SU-DHL-6 (cell line): ENCODE measurements at regions not wholly inside any gene's neighbourhood (a gene's known extent, or its start where the extent isn't known, plus 50 kb on each side); places are given as distances from the start of the nearest gene placed in this dataset.

Experiments used
- H2AFZ ChIP-seq: fragments of 200-600 bp; sonication (generic); 2 replicates; pipeline ENCODE4 v1.6.1; 2014; ENCODE audit warnings: low read depth, mild to moderate bottlenecking, moderate library complexity, mixed read lengths, antibody characterized with exemption, low read length; ENCODE audit not compliant: severe bottlenecking
- H3F3A ChIP-seq: fragments of 200-600 bp; shearing (Covaris generic); 2 replicates; pipeline ENCODE4 v1.6.0; 2016; ENCODE audit warnings: antibody characterized with exemption, mild to moderate bottlenecking; ENCODE audit not compliant: insufficient read depth
- H3K27ac ChIP-seq: fragments of 200-600 bp; sonication (generic); 2 replicates; pipeline ENCODE4 v1.5.1; 2016; ENCODE audit warnings: low read depth, mild to moderate bottlenecking, low read length, moderate library complexity, mixed read lengths
- H3K27me3 ChIP-seq: fragments of 200-600 bp; sonication (generic), shearing (Covaris generic); 2 replicates; pipeline ENCODE4 v1.6.0; 2014; ENCODE audit warnings: mild to moderate bottlenecking, low read length
- H3K36me3 ChIP-seq: fragments of 200-600 bp; sonication (generic); 2 replicates; pipeline ENCODE4 v1.6.1; 2014; ENCODE audit warnings: mild to moderate bottlenecking, low read length, mixed read lengths
- H3K4me2 ChIP-seq: fragments of 300-600, 200-600 bp; shearing (Covaris generic), sonication (generic); 2 replicates; pipeline ENCODE4 v1.6.0; 2014; ENCODE audit warnings: low read length, low read depth, mild to moderate bottlenecking; ENCODE audit not compliant: poor library complexity, severe bottlenecking
- H3K4me3 ChIP-seq: fragments of 200-600 bp; sonication (generic); 2 replicates; pipeline ENCODE4 v1.5.1; 2014; ENCODE audit warnings: antibody characterized with exemption, low read length, mild to moderate bottlenecking, mixed read lengths; ENCODE audit not compliant: insufficient read depth, poor library complexity, severe bottlenecking
- H3K79me2 ChIP-seq: fragments of 200-600 bp; sonication (generic); 2 replicates; pipeline ENCODE4 v1.6.1; 2014; ENCODE audit warnings: mild to moderate bottlenecking, low read length, moderate library complexity; ENCODE audit not compliant: insufficient read depth
- H3K9ac ChIP-seq: fragments of 200-600 bp; sonication (generic); 2 replicates; pipeline ENCODE4 v1.7.0; 2014; ENCODE audit warnings: mild to moderate bottlenecking, low read length
- H3K9me2 ChIP-seq: fragments of 200-600 bp; sonication (generic); replicated peaks from 2 replicates; pipeline ENCODE4 v1.6.1; 2014; ENCODE audit warnings: low read length; ENCODE audit not compliant: insufficient read depth
- H3K9me3 ChIP-seq: fragments of 200-600 bp; sonication (generic); 2 replicates; pipeline ENCODE4 v1.6.1; 2014; ENCODE audit warnings: low read length, mixed read lengths; ENCODE audit not compliant: insufficient read depth
- H4K20me1 ChIP-seq: fragments of 200-600 bp; sonication (generic); 2 replicates; pipeline ENCODE4 v1.6.1; 2014; ENCODE audit warnings: low read depth, mild to moderate bottlenecking, antibody characterized with exemption, low read length, moderate library complexity, mixed read lengths
- CTCF ChIP-seq: fragments of 200-600 bp; sonication (generic); IDR thresholded peaks from one replicate; pipeline ENCODE4 v1.5.1; 2017; ENCODE audit warnings: antibody characterized with exemption, mild to moderate bottlenecking, low read length, moderate library complexity; ENCODE audit not compliant: insufficient read depth, poor library complexity, severe bottlenecking
- EZH2phosphoT487 ChIP-seq: fragments of 200-600 bp; sonication (generic), shearing (Covaris generic); conservative IDR thresholded peaks from 2 replicates; pipeline ENCODE4 v1.6.1; 2018; ENCODE audit warnings: mild to moderate bottlenecking, antibody characterized with exemption, low read length, moderate library complexity, mixed read lengths

DNA sequence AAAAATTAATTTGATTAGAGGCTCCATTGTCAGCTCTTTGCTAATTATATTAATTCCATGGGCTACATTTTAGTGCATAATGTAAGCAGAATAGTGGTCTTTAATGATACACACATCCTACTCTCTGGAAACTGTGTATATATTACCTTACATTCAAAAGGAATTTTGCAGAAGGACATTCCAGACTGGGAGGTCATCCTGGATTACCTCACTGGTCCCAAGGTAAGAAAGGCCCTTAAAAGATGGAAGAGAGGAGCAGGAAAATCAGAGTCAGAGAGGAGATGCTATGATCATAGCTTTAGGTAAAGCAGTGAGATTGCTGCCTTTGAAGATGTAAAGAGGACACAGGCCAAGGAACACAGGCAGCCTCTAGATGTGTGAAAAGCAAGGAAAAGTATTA lies 1180.8 kb downstream of the CDH12 start:
- no peak overlapping the region for H3K9ac ChIP-seq
- no peaks in the 10 kb centered on the region for H3F3A ChIP-seq

DNA sequence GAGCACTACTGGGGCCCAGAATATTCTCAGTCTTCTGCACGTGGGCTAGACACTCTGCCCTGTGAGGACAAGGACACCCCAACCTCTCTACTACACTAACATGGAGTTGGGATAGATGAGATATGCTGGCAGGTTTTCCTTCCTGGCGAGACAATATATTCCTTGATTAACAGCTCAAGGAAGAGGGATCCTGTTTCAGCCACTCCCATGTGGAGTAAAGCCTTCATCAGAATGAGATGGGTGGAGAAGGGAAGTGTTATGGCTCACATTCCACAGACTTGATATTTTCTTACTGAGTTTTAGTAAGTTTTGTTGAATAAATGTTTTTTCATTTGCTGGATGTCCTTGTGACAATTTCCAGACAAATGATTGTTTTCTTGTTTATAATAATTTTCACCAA lies 1187.6 kb downstream of the CDH12 start:
- Histone ChIP-seq H3K4me3 (no peak overlapping the region), H3K79me2 (no peaks in the 10 kb centered on the region), H3K9me3 (peaks cover 6% of the 10 kb centered on the region; the same call in 1 of the 2 replicates), H4K20me1 (no peaks in the 10 kb centered on the region), H2AFZ (no peak overlapping the region), H3F3A (no peaks in the 10 kb centered on the region), H3K9me2 (no peaks in the 10 kb centered on the region), H3K4me2 (no peak overlapping the region), H3K36me3 (no peaks in the 10 kb centered on the region), H3K27me3 (no peaks in the 10 kb centered on the region), H3K9ac (no peak overlapping the region), H3K27ac (no peak overlapping the region)
- TF ChIP-seq CTCF (no peak), EZH2phosphoT487 (no peak)

More for the DNA sequence above, 1180.8 kb downstream of the CDH12 start:
- no peak overlapping the region for H2AFZ ChIP-seq
- no peaks in the 10 kb centered on the region for H3K36me3 ChIP-seq
- H3K27ac ChIP-seq: no peak overlapping the region
- no peaks in the 10 kb centered on the region for H3K79me2 ChIP-seq
- H4K20me1 ChIP-seq: no peaks in the 10 kb centered on the region
- no peaks in the 10 kb centered on the region for H3K27me3 ChIP-seq
- TF ChIP-seq EZH2phosphoT487 (no peak), CTCF (no peak)
- no peaks in the 10 kb centered on the region for H3K9me3 ChIP-seq
- no peak overlapping the region for H3K4me2 ChIP-seq
- no peaks in the 10 kb centered on the region for H3K9me2 ChIP-seq
- H3K4me3 ChIP-seq: no peak overlapping the region

GRCh38 chr5:21663082-21663481 lies 1190.1 kb downstream of the CDH12 start:
- H3K27ac ChIP-seq: no peak overlapping the region
- no peak overlapping the region for H2AFZ ChIP-seq
- no peaks in the 10 kb centered on the region for H4K20me1 ChIP-seq
- H3K4me3 ChIP-seq: no peak overlapping the region
- H3K79me2 ChIP-seq: no peaks in the 10 kb centered on the region
- TF ChIP-seq CTCF (no peak), EZH2phosphoT487 (no peak)
- H3K4me2 ChIP-seq: no peak overlapping the region
- peaks cover 6% of the 10 kb centered on the region; the same call in 1 of the 2 replicates for H3K9me3 ChIP-seq
- H3F3A ChIP-seq: no peaks in the 10 kb centered on the region
- no peaks in the 10 kb centered on the region for H3K36me3 ChIP-seq
- no peak overlapping the region for H3K9ac ChIP-seq
- no peaks in the 10 kb centered on the region for H3K9me2 ChIP-seq
- H3K27me3 ChIP-seq: no peaks in the 10 kb centered on the region
